Muscle of leg (tissue), 3 donors: ENCODE measurements at regions not wholly inside any gene's neighbourhood (a gene's known extent, or its start where the extent isn't known, plus 50 kb on each side); places are given as distances from the start of the nearest gene placed in this dataset.

ENCODE experiments used
- DNase-seq: peaks from one replicate; pipeline ENCODE4 v3.0.0; 2013
- H3K27ac ChIP-seq: one replicate; pipeline ENCODE4 v1.5.1; 2013; ENCODE audit warnings: mild to moderate bottlenecking, low read length, control low read depth
- H3K27me3 ChIP-seq: one replicate; pipeline ENCODE4 v1.6.1; 2013; ENCODE audit warnings: low read length; ENCODE audit not compliant: control insufficient read depth, insufficient read depth
- H3K36me3 ChIP-seq: one replicate; pipeline ENCODE4 v1.6.1; 2013; ENCODE audit warnings: low read length; ENCODE audit not compliant: control insufficient read depth, insufficient read depth
- H3K4me1 ChIP-seq: one replicate; pipeline ENCODE4 v1.6.1; 2013; ENCODE audit warnings: low read length; ENCODE audit not compliant: control insufficient read depth, insufficient read depth
- H3K4me3 ChIP-seq: one replicate; pipeline ENCODE4 v1.5.1; 2013; ENCODE audit warnings: low read length, control low read depth
- H3K9me3 ChIP-seq: replicated peaks from 2 replicates; pipeline ENCODE4 v1.6.1; 2013; ENCODE audit warnings: low read depth, low read length; ENCODE audit not compliant: control insufficient read depth
- WGBS: methylation state at CpG from one replicate; pipeline ENCODE4 v1.1.5; 2013; ENCODE audit warnings: missing lambda C conversion rate; ENCODE audit not compliant: insufficient coverage; 5-methylcytosine and 5-hydroxymethylcytosine counted together

DNA sequence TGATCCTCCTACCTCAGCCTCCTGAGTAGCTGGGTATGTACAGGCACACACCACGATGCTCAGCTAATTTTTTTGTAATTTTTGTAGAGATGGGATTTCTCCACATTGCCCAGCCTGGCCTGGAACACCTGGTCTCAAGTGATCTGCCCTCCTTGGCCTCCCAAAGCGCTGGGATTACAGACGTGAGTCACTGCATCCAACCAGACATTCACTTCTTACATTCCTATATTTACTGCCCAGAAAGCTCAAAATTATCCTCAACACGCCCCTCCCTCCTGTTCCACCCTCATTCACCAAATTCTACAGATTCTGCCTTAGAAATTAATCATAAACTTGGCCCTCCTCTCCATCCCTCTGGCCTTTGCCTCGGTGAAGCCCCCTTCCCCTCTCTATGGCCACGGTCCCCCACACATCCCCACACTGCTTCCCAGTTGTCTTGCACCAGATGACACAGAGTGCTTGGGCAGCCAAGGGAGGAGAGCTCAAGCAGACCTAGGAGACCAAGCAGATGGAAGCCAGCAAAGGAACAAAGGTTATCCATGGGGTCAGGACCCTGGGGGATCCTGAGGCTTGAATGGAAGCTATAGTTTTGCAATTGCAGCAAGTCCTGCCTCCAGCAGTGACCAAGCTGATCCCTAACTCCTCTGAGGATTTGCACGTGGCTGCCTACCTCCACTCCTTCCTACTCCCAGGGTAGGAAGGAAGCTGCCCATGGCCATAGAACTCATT, 213.2 kb upstream of the FOXN3 start:
- no peak for DNase-seq
- H3K27me3 ChIP-seq, result no peaks in the 10 kb centered on the region
- no peaks in the 10 kb centered on the region for H3K36me3 ChIP-seq
- H3K27ac ChIP-seq, result no peak overlapping the region
- H3K4me3 ChIP-seq, result no peak overlapping the region
- WGBS, result 74% methylated on average over 6 of the region's 7 CpGs
- H3K4me1 ChIP-seq, result peaks cover 10% of the 10 kb centered on the region
- H3K9me3 ChIP-seq, result no peaks in the 10 kb centered on the region

- no peak overlapping the region for H3K27ac ChIP-seq
- H3K27me3 ChIP-seq, result no peaks in the 10 kb centered on the region
- 61% methylated on average over 8 of the region's 8 CpGs for WGBS
- H3K36me3 ChIP-seq, result no peaks in the 10 kb centered on the region
- no peaks in the 10 kb centered on the region for H3K9me3 ChIP-seq
- H3K4me3 ChIP-seq, result no peak overlapping the region
- peaks cover 18% of the 10 kb centered on the region for H3K4me1 ChIP-seq
- DNase-seq, result no peak
Measured at GRCh38 chr14:89629383-89629782, 212.3 kb upstream of the FOXN3 start.

GRCh38 chr14:89628521-89628920, 211.5 kb upstream of the FOXN3 start:
- DNase-seq, result no peak
- peaks cover 22% of the 10 kb centered on the region for H3K4me1 ChIP-seq

GRCh38 chr14:89626233-89626806, 209.3 kb upstream of the FOXN3 start:
- Histone ChIP-seq H3K4me1 (peaks cover 27% of the 10 kb centered on the region), H3K27me3 (no peaks in the 10 kb centered on the region), H3K9me3 (no peaks in the 10 kb centered on the region), H3K27ac (no peak overlapping the region), H3K36me3 (no peaks in the 10 kb centered on the region), H3K4me3 (no peak overlapping the region)
- DNase-seq, result no peak
- no CpG with 5 or more reads among the region's 6 CpGs for WGBS

More at GRCh38 chr14:89628521-89628920, 211.5 kb upstream of the FOXN3 start:
- Histone ChIP-seq H3K36me3 (no peaks in the 10 kb centered on the region), H3K27me3 (no peaks in the 10 kb centered on the region), H3K4me3 (no peak overlapping the region), H3K9me3 (no peaks in the 10 kb centered on the region), H3K27ac (no peak overlapping the region)
- WGBS, result no CpG with 5 or more reads among the region's 4 CpGs

- Histone ChIP-seq H3K27me3 (no peaks in the 10 kb centered on the region), H3K27ac (peak overlapping the region; percentile 76), H3K36me3 (no peaks in the 10 kb centered on the region), H3K4me1 (peaks cover 27% of the 10 kb centered on the region), H3K4me3 (no peak overlapping the region), H3K9me3 (no peaks in the 10 kb centered on the region)
- 82% methylated on average over 2 of the region's 9 CpGs for WGBS
- no peak for DNase-seq
Measured at GRCh38 chr14:89625731-89626232, 208.7 kb upstream of the FOXN3 start.

GRCh38 chr14:89625244-89625713, 208.2 kb upstream of the FOXN3 start:
- peak; percentile 86 for DNase-seq
- Histone ChIP-seq H3K4me1 (peaks cover 25% of the 10 kb centered on the region), H3K27me3 (no peaks in the 10 kb centered on the region), H3K27ac (peak overlapping the region; percentile 76), H3K36me3 (no peaks in the 10 kb centered on the region), H3K9me3 (no peaks in the 10 kb centered on the region), H3K4me3 (no peak overlapping the region)
- WGBS, result 32% methylated on average over 17 of the region's 20 CpGs

DNA sequence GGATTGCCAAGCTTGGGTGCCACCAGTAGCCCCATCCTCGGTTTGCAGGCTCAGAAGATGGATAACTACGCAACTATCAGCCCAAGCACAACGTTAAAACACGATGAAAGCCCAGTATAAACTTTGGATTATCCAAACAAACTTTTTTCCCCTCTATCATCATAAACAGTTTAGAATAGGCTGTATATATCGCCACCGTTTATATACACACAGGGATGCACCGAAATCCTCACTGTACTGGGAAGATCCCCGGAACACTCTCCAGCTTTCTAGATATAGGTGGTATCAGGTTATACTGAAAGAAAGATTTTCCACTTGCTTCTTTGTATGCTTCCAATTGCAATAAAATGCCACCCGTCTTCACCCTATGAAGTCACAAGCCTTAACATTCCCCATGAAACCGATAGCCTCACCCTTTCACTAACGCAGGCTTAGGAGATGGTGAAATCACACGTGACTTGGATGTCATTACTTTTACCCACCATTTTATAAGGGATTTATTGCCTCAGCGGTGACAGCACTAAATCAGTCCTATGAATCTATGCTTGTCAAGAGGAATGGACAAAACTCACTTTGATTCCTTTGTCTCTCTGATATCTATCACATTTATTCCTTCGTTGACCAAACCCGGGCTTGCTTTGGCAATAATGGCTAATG, 207.6 kb upstream of the FOXN3 start:
- WGBS, result 80% methylated on average over 6 of the region's 15 CpGs
- Histone ChIP-seq H3K27ac (peak overlapping the region; percentile 76), H3K4me3 (no peak overlapping the region)

GRCh38 chr14:89621791-89622638, 205.0 kb upstream of the FOXN3 start:
- H3K36me3 ChIP-seq, result no peaks in the 10 kb centered on the region
- no peak for DNase-seq
- H3K27me3 ChIP-seq, result no peaks in the 10 kb centered on the region
- no peak overlapping the region for H3K27ac ChIP-seq
- 80% methylated on average over 7 of the region's 14 CpGs for WGBS
- no peaks in the 10 kb centered on the region for H3K9me3 ChIP-seq
- H3K4me1 ChIP-seq, result peaks cover 28% of the 10 kb centered on the region
- H3K4me3 ChIP-seq, result no peak overlapping the region

More for the DNA sequence above, 207.6 kb upstream of the FOXN3 start:
- no peaks in the 10 kb centered on the region for H3K9me3 ChIP-seq
- H3K27me3 ChIP-seq, result no peaks in the 10 kb centered on the region
- no peaks in the 10 kb centered on the region for H3K36me3 ChIP-seq
- no peak for DNase-seq
- H3K4me1 ChIP-seq, result peaks cover 25% of the 10 kb centered on the region

DNA sequence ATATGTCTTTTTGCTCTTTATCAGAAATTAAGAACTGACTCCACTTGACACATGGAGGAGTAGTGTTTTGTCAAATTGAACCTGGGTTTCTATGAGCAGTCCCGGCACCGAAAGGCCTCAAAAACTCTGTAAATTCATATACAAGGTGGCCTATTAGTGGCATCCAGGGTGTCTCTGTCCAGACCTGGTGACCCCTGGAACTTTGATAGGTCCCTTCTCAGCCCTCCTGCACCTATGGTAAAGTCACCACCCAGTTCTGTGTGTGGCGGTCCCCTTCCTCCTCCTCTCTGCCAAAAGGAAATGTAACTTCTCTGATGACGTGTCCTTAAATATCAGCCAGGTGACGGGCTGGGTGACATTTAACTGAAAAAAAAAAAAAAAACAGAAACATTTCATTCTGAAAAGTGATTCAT, 204.0 kb upstream of the FOXN3 start:
- DNase-seq, result no peak
- no peak overlapping the region for H3K27ac ChIP-seq
- WGBS, result 66% methylated on average over 2 of the region's 5 CpGs
- peaks cover 32% of the 10 kb centered on the region for H3K4me1 ChIP-seq
- H3K36me3 ChIP-seq, result no peaks in the 10 kb centered on the region
- no peaks in the 10 kb centered on the region for H3K27me3 ChIP-seq
- H3K4me3 ChIP-seq, result no peak overlapping the region
- H3K9me3 ChIP-seq, result no peaks in the 10 kb centered on the region
